ENCODE measurements at regions not wholly inside any gene's neighbourhood (a gene's known extent, or its start where the extent isn't known, plus 50 kb on each side); places are given as distances from the start of the nearest gene placed in this dataset.

DNA sequence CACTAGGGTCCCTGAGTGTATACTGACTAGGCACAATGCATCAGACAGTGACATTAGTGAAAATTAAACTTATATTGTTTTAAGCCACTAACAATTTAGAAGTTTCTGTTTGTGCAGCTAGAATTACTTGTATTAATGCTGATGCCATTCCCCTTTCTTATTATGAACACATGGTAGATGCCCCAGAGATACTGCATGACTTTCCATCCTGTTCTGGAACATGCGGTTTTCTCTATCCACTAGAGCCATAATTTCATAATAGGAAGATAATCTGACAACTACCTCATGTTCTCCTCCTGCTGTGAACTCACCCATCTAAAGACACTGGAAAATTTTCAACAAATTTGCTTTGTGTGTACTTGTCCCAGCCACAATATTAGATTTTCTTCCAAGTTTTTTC, 1256.4 kb downstream of the FAM181B start:
- TF ChIP-seq, protein P1, sequence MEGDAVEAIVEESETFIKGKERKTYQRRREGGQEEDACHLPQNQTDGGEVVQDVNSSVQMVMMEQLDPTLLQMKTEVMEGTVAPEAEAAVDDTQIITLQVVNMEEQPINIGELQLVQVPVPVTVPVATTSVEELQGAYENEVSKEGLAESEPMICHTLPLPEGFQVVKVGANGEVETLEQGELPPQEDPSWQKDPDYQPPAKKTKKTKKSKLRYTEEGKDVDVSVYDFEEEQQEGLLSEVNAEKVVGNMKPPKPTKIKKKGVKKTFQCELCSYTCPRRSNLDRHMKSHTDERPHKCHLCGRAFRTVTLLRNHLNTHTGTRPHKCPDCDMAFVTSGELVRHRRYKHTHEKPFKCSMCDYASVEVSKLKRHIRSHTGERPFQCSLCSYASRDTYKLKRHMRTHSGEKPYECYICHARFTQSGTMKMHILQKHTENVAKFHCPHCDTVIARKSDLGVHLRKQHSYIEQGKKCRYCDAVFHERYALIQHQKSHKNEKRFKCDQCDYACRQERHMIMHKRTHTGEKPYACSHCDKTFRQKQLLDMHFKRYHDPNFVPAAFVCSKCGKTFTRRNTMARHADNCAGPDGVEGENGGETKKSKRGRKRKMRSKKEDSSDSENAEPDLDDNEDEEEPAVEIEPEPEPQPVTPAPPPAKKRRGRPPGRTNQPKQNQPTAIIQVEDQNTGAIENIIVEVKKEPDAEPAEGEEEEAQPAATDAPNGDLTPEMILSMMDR (IDR thresholded peaks at IDR 0.05; ENCODE audit: insufficient read depth, low read depth, low read length) = no peak
- Histone ChIP-seq H3K4me3 (ENCODE audit: low read depth, low read length) (no peak overlapping the region), H3K36me3 (ENCODE audit: control insufficient read depth, insufficient read depth, low read length) (no peaks in the 10 kb centered on the region), H3K27me3 (ENCODE audit: control insufficient read depth, insufficient read depth, low read length) (no peaks in the 10 kb centered on the region)
- ChIA-PET POLR2A (no interaction called here), CTCF (interaction anchor here (0.6 kb wide), 1 partner anchor 11 kb away, joined by 3 read pairs; no protein-coding TSS in a partner anchor)
- DNase-seq (ENCODE audit: low read depth) = no peak

DNA sequence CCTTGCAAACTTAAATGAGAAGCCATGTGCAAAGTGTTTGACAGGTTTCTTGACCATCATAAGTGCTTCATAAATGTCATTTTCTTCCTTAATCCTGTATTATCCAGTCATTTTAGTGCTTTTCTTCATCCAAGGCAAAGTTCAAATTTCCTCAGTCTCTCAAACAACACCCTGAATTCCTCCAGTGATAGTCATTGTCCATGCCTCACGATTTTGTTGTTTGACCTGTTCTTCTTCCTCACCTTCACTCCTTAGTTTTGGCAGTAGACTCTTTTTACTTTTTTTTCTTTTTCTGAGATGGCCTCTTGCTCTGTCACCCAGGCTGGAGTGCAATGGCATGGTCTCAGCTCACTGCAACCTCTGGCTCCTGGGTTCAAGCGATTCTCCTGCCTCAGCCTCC, 1257.3 kb downstream of the FAM181B start:
- H3K4me3 ChIP-seq (ENCODE audit: low read depth, low read length) = no peak overlapping the region
- H3K27me3 ChIP-seq (ENCODE audit: control insufficient read depth, insufficient read depth, low read length) = no peaks in the 10 kb centered on the region
- DNase-seq (ENCODE audit: low read depth) = no peak
- TF ChIP-seq, protein P1 (IDR thresholded peaks at IDR 0.05; ENCODE audit: insufficient read depth, low read depth, low read length) = no peak
- H3K36me3 ChIP-seq (ENCODE audit: control insufficient read depth, insufficient read depth, low read length) = no peaks in the 10 kb centered on the region
- POLR2A ChIA-PET = no interaction called here
- CTCF ChIA-PET = no interaction called here

DNA sequence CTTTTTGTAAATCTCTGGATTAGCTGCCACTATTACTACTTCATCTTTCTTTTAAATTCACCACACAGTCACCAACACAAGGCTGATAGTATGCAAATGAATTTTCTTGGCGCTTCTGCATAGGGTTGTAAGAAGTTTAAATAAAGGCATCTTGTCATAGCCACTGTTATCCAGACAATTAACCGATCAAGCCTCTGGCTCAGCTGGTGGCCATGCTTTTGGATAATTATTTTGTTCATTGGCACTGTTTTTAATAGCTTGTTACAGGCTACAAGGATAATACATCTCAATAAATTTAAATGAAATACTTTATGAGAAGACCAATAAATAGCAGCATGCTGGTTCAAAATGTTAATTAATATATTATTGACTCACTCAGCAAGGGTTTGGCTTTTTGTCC, 1261.0 kb downstream of the FAM181B start:
- ChIA-PET CTCF (no interaction called here), POLR2A (no interaction called here)
- H3K4me3 ChIP-seq (ENCODE audit: low read depth, low read length) = no peak overlapping the region
- H3K36me3 ChIP-seq (ENCODE audit: control insufficient read depth, insufficient read depth, low read length) = no peaks in the 10 kb centered on the region
- TF ChIP-seq, protein P1 (IDR thresholded peaks at IDR 0.05; ENCODE audit: insufficient read depth, low read depth, low read length) = no peak
- DNase-seq (ENCODE audit: low read depth) = no peak
- no peaks in the 10 kb centered on the region for H3K27me3 ChIP-seq (ENCODE audit: control insufficient read depth, insufficient read depth, low read length)

DNA sequence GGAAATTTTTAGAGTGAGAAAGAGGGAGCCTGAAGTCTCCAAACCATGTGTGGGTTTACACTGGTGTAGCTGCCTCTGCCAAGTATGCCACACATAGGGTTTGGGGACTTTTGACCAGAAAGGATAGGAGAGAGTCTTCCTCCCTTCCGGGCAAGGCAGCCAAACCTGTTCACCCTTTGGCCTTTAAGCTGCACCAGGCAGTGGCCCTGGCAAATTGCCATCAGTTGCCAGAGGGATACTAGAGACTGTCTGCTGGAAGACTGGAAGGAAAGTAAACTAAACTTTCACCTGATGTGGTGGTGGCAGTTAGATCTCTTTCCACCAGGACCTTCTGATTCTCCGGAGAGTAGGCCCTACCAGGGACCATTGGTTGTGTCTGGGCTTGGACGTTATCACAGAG, 1263.2 kb downstream of the FAM181B start:
- no peak for DNase-seq (ENCODE audit: low read depth)
- Histone ChIP-seq H3K36me3 (ENCODE audit: control insufficient read depth, insufficient read depth, low read length) (no peaks in the 10 kb centered on the region), H3K27me3 (ENCODE audit: control insufficient read depth, insufficient read depth, low read length) (no peaks in the 10 kb centered on the region), H3K4me3 (ENCODE audit: low read depth, low read length) (no peak overlapping the region)
- ChIA-PET POLR2A (no interaction called here), CTCF (no interaction called here)
- TF ChIP-seq, protein P1 (IDR thresholded peaks at IDR 0.05; ENCODE audit: insufficient read depth, low read depth, low read length) = no peak

DNA sequence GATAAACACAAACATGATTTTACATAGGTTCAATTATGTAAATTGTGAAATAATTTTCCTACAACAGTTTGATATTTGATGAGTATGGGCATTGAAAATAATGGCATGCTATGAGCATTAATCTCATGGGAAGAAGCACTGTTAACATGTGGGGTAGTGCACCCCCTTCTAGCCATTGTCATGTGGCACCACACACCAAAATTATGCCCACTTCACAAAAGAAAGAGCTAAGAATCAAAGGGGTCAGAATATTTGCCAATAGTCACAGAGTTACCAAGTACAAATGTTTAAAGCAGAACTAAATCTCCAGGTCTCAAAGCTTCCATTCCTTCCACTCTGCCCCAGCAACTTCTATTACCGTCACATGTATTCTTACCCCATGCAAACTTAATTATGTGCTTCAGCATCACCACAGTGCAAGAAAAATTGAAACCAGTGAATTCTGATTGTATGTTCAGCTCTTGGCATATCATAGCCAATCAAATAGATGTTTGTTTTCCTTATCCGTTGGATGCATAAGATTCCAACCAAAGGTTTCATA, 1273.8 kb downstream of the FAM181B start:
- Histone ChIP-seq H3K27me3 (ENCODE audit: control insufficient read depth, insufficient read depth, low read length) (no peaks in the 10 kb centered on the region), H3K4me3 (ENCODE audit: low read depth, low read length) (no peak overlapping the region), H3K36me3 (ENCODE audit: control insufficient read depth, insufficient read depth, low read length) (no peaks in the 10 kb centered on the region)
- POLR2A ChIA-PET = no interaction called here
- no peak for DNase-seq (ENCODE audit: low read depth)
- CTCF ChIA-PET = no interaction called here
- TF ChIP-seq, protein P1 (IDR thresholded peaks at IDR 0.05; ENCODE audit: insufficient read depth, low read depth, low read length) = no peak
